ENCODE measurements at regions not wholly inside any gene's neighbourhood (a gene's known extent, or its start where the extent isn't known, plus 50 kb on each side); places are given as distances from the start of the nearest gene placed in this dataset.

DNA sequence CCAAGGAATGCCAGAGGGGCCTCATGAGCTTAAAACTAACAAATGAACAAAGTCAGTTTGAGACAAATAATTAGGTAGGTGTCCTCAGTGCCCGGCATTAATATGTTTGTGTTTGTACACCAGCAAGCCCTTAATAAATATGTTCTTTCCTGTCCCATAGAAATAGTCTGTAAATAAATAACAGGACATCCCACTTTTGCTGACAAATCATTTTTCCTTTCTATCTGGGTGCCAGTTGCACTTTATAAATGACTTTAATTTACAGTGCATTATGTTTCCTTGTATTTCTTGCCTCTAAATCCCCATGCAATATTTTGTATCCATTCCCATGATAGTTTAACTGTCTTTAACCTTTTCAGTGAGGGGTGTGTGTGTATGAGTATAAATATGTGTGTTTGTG is 170.3 kb downstream of the CBLN1 start:
- H3K9ac ChIP-seq (ENCODE audit: low read length): no peak overlapping the region
- ATAC-seq (no peak), DNase-seq (ENCODE audit: low read depth, low spot score) (no peak)
- ChIA-PET POLR2A (no interaction called here), CTCF (no interaction called here), RAD21 (ENCODE audit: low non-redundant PET in 1 of 2, low total read pairs in 2 of 2, uncharacterized antibody in 2 of 2, unreplicated experiment in 2 of 2) (no interaction called here)
- no peak overlapping the region for H3K4me2 ChIP-seq (ENCODE audit: low read length)
- no peaks in the 10 kb centered on the region for H3K9me2 ChIP-seq (ENCODE audit: insufficient read depth)
- no peaks in the 10 kb centered on the region for H3K9me3 ChIP-seq (ENCODE audit: control insufficient read depth in 1 of 2, insufficient read depth in 1 of 2, low read depth in 1 of 2, low read length in 2 of 2)
- H3K79me2 ChIP-seq (ENCODE audit: insufficient read depth, low read length): no peaks in the 10 kb centered on the region
- H3K4me3 ChIP-seq (replicated peaks in 1 of 2; ENCODE audit: low read depth in 1 of 2, low read length in 2 of 2): no peak overlapping the region
- no peak overlapping the region for H2AFZ ChIP-seq (ENCODE audit: low read depth, low read length, poor library complexity, severe bottlenecking)
- no peak for TF ChIP-seq RAD21 (IDR thresholded peaks at IDR 0.05; ENCODE audit: low read depth)
- no peak for TF ChIP-seq ELF1 (IDR thresholded peaks at IDR 0.05; ENCODE audit: borderline replicate concordance, low read depth)
- TF ChIP-seq ATF3 (IDR thresholded peaks at IDR 0.05): no peak
- no peak for TF ChIP-seq ZBTB33 (IDR thresholded peaks at IDR 0.05; ENCODE audit: extremely low read depth, insufficient replicate concordance, low read length)
- TF ChIP-seq EZH2 (IDR thresholded peaks at IDR 0.05): no peak
- BruUV-seq (replicated peaks): no TSS peak
- H4K20me1 ChIP-seq (ENCODE audit: insufficient read depth): no peaks in the 10 kb centered on the region
- H3K27me3 ChIP-seq (ENCODE audit: insufficient read depth, low read length): peaks cover 64% of the 10 kb centered on the region
- no peaks in the 10 kb centered on the region for H3K4me1 ChIP-seq (ENCODE audit: control insufficient read depth in 1 of 2, insufficient read depth in 2 of 2, low read length in 2 of 2)
- no peak overlapping the region for H3K27ac ChIP-seq (ENCODE audit: low read depth, low read length)
- intact Hi-C loops (cut with micrococcal nuclease): no loop called here
- no peaks in the 10 kb centered on the region for H3K36me3 ChIP-seq (ENCODE audit: control insufficient read depth in 1 of 2, insufficient read depth in 2 of 2, low read length in 2 of 2)

GRCh38 chr16:49108611-49109010 is 173.0 kb downstream of the CBLN1 start:
- intact Hi-C loops (cut with micrococcal nuclease): no loop called here
- Histone ChIP-seq H3K27ac (ENCODE audit: low read depth, low read length) (no peak overlapping the region), H3K4me1 (ENCODE audit: control insufficient read depth in 1 of 2, insufficient read depth in 2 of 2, low read length in 2 of 2) (no peaks in the 10 kb centered on the region), H3K4me3 (replicated peaks in 1 of 2; ENCODE audit: low read depth in 1 of 2, low read length in 2 of 2) (no peak overlapping the region), H3K36me3 (ENCODE audit: control insufficient read depth in 1 of 2, insufficient read depth in 2 of 2, low read length in 2 of 2) (no peaks in the 10 kb centered on the region), H4K20me1 (ENCODE audit: insufficient read depth) (no peaks in the 10 kb centered on the region), H3K9me3 (ENCODE audit: control insufficient read depth in 1 of 2, insufficient read depth in 1 of 2, low read depth in 1 of 2, low read length in 2 of 2) (no peaks in the 10 kb centered on the region), H3K79me2 (ENCODE audit: insufficient read depth, low read length) (no peaks in the 10 kb centered on the region), H3K9me2 (ENCODE audit: insufficient read depth) (no peaks in the 10 kb centered on the region), H3K27me3 (ENCODE audit: insufficient read depth, low read length) (peaks cover 46% of the 10 kb centered on the region), H3K4me2 (ENCODE audit: low read length) (no peak overlapping the region), H2AFZ (ENCODE audit: low read depth, low read length, poor library complexity, severe bottlenecking) (no peak overlapping the region), H3K9ac (ENCODE audit: low read length) (no peak overlapping the region)
- ATAC-seq (no peak), DNase-seq (ENCODE audit: low read depth, low spot score) (no peak)
- BruUV-seq (replicated peaks): no TSS peak
- TF ChIP-seq TCF7L2 (IDR thresholded peaks at IDR 0.05; ENCODE audit: borderline replicate concordance, extremely low read depth, insufficient read depth, insufficient read length) (no peak), SIN3A (IDR thresholded peaks at IDR 0.05; ENCODE audit: low read depth) (no peak), FOSL1 (IDR thresholded peaks at IDR 0.05; ENCODE audit: low read depth) (no peak), ZFX (IDR thresholded peaks at IDR 0.05) (no peak), SP1 (IDR thresholded peaks at IDR 0.05; ENCODE audit: low read depth) (no peak), EZH2phosphoT487 (IDR thresholded peaks at IDR 0.05; ENCODE audit: borderline replicate concordance) (no peak), ATF3 (IDR thresholded peaks at IDR 0.05) (no peak), ZBTB33 (IDR thresholded peaks at IDR 0.05; ENCODE audit: extremely low read depth, insufficient replicate concordance, low read length) (no peak), EZH2 (IDR thresholded peaks at IDR 0.05) (no peak)
- TF ChIP-seq, protein P1, sequence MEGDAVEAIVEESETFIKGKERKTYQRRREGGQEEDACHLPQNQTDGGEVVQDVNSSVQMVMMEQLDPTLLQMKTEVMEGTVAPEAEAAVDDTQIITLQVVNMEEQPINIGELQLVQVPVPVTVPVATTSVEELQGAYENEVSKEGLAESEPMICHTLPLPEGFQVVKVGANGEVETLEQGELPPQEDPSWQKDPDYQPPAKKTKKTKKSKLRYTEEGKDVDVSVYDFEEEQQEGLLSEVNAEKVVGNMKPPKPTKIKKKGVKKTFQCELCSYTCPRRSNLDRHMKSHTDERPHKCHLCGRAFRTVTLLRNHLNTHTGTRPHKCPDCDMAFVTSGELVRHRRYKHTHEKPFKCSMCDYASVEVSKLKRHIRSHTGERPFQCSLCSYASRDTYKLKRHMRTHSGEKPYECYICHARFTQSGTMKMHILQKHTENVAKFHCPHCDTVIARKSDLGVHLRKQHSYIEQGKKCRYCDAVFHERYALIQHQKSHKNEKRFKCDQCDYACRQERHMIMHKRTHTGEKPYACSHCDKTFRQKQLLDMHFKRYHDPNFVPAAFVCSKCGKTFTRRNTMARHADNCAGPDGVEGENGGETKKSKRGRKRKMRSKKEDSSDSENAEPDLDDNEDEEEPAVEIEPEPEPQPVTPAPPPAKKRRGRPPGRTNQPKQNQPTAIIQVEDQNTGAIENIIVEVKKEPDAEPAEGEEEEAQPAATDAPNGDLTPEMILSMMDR (IDR thresholded peaks at IDR 0.05 in 2 of 3, conservative IDR thresholded peaks at IDR 0.05 in 1 of 3; ENCODE audit: borderline replicate concordance in 1 of 3, insufficient read depth in 1 of 3, low read depth in 2 of 3, low read length in 2 of 3): no peak
- RAD21 ChIA-PET (ENCODE audit: low non-redundant PET in 1 of 2, low total read pairs in 2 of 2, uncharacterized antibody in 2 of 2, unreplicated experiment in 2 of 2): no interaction called here
- CTCF ChIA-PET: no interaction called here
- POLR2A ChIA-PET: no interaction called here
